K562 (cell line): ENCODE measurements at regions not wholly inside any gene's neighbourhood (a gene's known extent, or its start where the extent isn't known, plus 50 kb on each side); places are given as distances from the start of the nearest gene placed in this dataset.

ENCODE experiments used
- CEBPZ ChIP-seq: fragments of 150-350 bp; IDR thresholded peaks from 2 replicates; pipeline ENCODE4 v1.6.1; 2014; ENCODE audit warnings: low read depth, mild to moderate bottlenecking, low read length, borderline replicate concordance
- CHD1 ChIP-seq: fragments of 200-600 bp; sonication (generic); IDR thresholded peaks from one replicate; pipeline ENCODE4 v1.6.1; 2012; ENCODE audit warnings: mild to moderate bottlenecking, moderate library complexity, low read length, inconsistent platforms
- DLX4 ChIP-seq: fragments of 250-450 bp; sonication (Bioruptor Pico); IDR thresholded peaks from 2 replicates; pipeline ENCODE4 v1.6.1; 2021; ENCODE audit warnings: mild to moderate bottlenecking
- EZH2 ChIP-seq: IDR thresholded peaks from 2 replicates; pipeline ENCODE4 v1.6.1; 2012; ENCODE audit warnings: low read depth, mild to moderate bottlenecking, inconsistent platforms, low read length, borderline replicate concordance
- RCOR1 ChIP-seq, 2 experiments: IDR thresholded peaks; 2 replicates each; pipeline ENCODE4 v1.6.1; 2012; ENCODE audit warnings: low read depth in 2 of 2, low read length in 2 of 2, borderline replicate concordance in 1 of 2, improper control_type of control experiment in 1 of 2
- ZNF785 ChIP-seq: fragments of 250-450 bp; sonication (Bioruptor Pico); IDR thresholded peaks from 2 replicates; pipeline ENCODE4 v1.4.0; 2020; ENCODE audit warnings: mild to moderate bottlenecking

GRCh38 chr4:138671606-138672084, 343.9 kb upstream of the NOCT start:
- TF ChIP-seq CHD1 (no peak), ZNF785 (CRISPR knock-in tag) (no peak), DLX4 (CRISPR knock-in tag) (no peak), CEBPZ (no peak), EZH2 (no peak), RCOR1 (IDR thresholded peaks at IDR 0.05; ENCODE audit: borderline replicate concordance in 1 of 2, low read depth in 2 of 2, low read length in 2 of 2) (peak; percentile 85 to 94; a peak in 3 of 4 replicates)
